Inflammatory macrophage treated with lipopolysaccharide for 1 hour (primary cell): ENCODE measurements at regions not wholly inside any gene's neighbourhood (a gene's known extent, or its start where the extent isn't known, plus 50 kb on each side); places are given as distances from the start of the nearest gene placed in this dataset.
"Not testable (repeated sequence)": the region's sequence is repeated elsewhere in the genome, so short reads cannot be mapped to it uniquely, and the experiment has no call there.

ENCODE experiments used
- DNase-seq, 2 donors: peaks; one replicate each; pipeline ENCODE4 v3.0.0-alpha.2; 2020 to 2022

GRCh38 chr6:33507261-33507660 lies 52.9 kb downstream of the ZBTB9 start:
- DNase-seq = no peak

- peak; percentile 74 to 93 for DNase-seq
These were observed 54.9 kb downstream of the ZBTB9 start for GRCh38 chr6:33508935-33509926.

GRCh38 chr6:33513213-33513612 lies 58.8 kb downstream of the ZBTB9 start:
- DNase-seq = no peak

- no peak for DNase-seq
These were observed 62.4 kb downstream of the ZBTB9 start for GRCh38 chr6:33516726-33517125.

- not testable (repeated sequence) for DNase-seq
These were observed 59.2 kb downstream of the BAK1 start for GRCh38 chr6:33520636-33521488.

GRCh38 chr6:33521489-33522091 lies 58.5 kb downstream of the BAK1 start:
- DNase-seq = no peak
